CD14-positive monocyte (primary cell): ENCODE measurements at regions not wholly inside any gene's neighbourhood (a gene's known extent, or its start where the extent isn't known, plus 50 kb on each side); places are given as distances from the start of the nearest gene placed in this dataset.

Source experiments
- DNase-seq, 3 donors: peaks; one replicate each; pipeline ENCODE4 v3.0.0-alpha.2; 2011 to 2022
- H2AFZ ChIP-seq: 2 replicates; pipeline ENCODE4 v1.6.0; 2012; ENCODE audit warnings: mild to moderate bottlenecking, low read depth, low read length, inconsistent platforms; ENCODE audit not compliant: insufficient read depth, poor library complexity, severe bottlenecking
- H3K27ac ChIP-seq, 2 donors: 1 replicate in 1 of 2; 2 replicates in 1 of 2; pipeline ENCODE4 v1.5.1; 2012 to 2013; ENCODE audit warnings: low read length in 2 of 2, control low read depth in 1 of 2, inconsistent platforms in 1 of 2, low read depth in 1 of 2, mild to moderate bottlenecking in 1 of 2
- H3K27me3 ChIP-seq, 2 donors: one replicate each; pipeline versions ENCODE4 v1.6.0 to v1.6.1; 2011 to 2013; ENCODE audit warnings: low read length in 2 of 2; ENCODE audit not compliant: control insufficient read depth in 2 of 2, insufficient read depth in 2 of 2
- H3K36me3 ChIP-seq, 2 donors: replicated peaks in 1 of 2; 1 replicate in 1 of 2; 2 replicates in 1 of 2; pipeline versions ENCODE4 v1.5.1 to v1.6.1; 2012 to 2013; ENCODE audit warnings: low read length in 2 of 2, control low read depth in 1 of 2, inconsistent platforms in 1 of 2, mild to moderate bottlenecking in 1 of 2; ENCODE audit not compliant: insufficient read depth in 2 of 2, control insufficient read depth in 1 of 2
- H3K4me1 ChIP-seq, 2 donors: 1 replicate in 1 of 2; 2 replicates in 1 of 2; pipeline versions ENCODE4 v1.5.1 to v1.6.1; 2012 to 2013; ENCODE audit warnings: low read length in 2 of 2, control low read depth in 1 of 2, inconsistent platforms in 1 of 2, mild to moderate bottlenecking in 1 of 2, moderate library complexity in 1 of 2; ENCODE audit not compliant: insufficient read depth in 2 of 2, control insufficient read depth in 1 of 2
- H3K4me2 ChIP-seq: replicated peaks from 2 replicates; pipeline ENCODE3; 2012; ENCODE audit warnings: low read length, moderate library complexity, mild to moderate bottlenecking; ENCODE audit not compliant: poor library complexity, severe bottlenecking; ENCODE audit errors: extremely low read depth
- H3K4me3 ChIP-seq, 3 experiments: fragments of 200-600 bp in 1 of 3; sonication (generic) in 1 of 3; replicated peaks in 1 of 3; 1 replicate in 2 of 3; 2 replicates in 1 of 3; pipeline ENCODE4 v1.5.1; 2011 to 2013; ENCODE audit warnings: low read length in 3 of 3, mild to moderate bottlenecking in 3 of 3, control low read depth in 2 of 3, low read depth in 2 of 3, inconsistent platforms in 1 of 3, moderate library complexity in 1 of 3
- H3K79me2 ChIP-seq: 2 replicates; pipeline ENCODE4 v1.6.0; 2012; ENCODE audit warnings: mild to moderate bottlenecking, control low read depth, inconsistent platforms, low read length, moderate library complexity; ENCODE audit not compliant: insufficient read depth
- H3K9ac ChIP-seq: 2 replicates; pipeline ENCODE4 v1.6.0; 2017; ENCODE audit warnings: low read length, mild to moderate bottlenecking; ENCODE audit not compliant: insufficient read depth, poor library complexity, severe bottlenecking
- H3K9me3 ChIP-seq, 2 donors: replicated peaks in 1 of 2; 1 replicate in 1 of 2; 2 replicates in 1 of 2; pipeline versions ENCODE4 v1.5.1 to v1.6.1; 2012 to 2013; ENCODE audit warnings: low read length in 2 of 2, control low read depth in 1 of 2; ENCODE audit not compliant: control insufficient read depth in 1 of 2, insufficient read depth in 1 of 2
- H4K20me1 ChIP-seq: 2 replicates; pipeline ENCODE4 v1.6.0; 2012; ENCODE audit warnings: mild to moderate bottlenecking, low read length, control low read depth, moderate library complexity; ENCODE audit not compliant: insufficient read depth
- H3K27ac Mint-ChIP-seq, 7 donors: one replicate each; pipeline ENCODE4 v1.8.0; 2020; ENCODE audit warnings: mild to moderate bottlenecking in 7 of 7, mixed read lengths in 7 of 7, moderate library complexity in 6 of 7, inconsistent platforms in 2 of 7
- H3K27me3 Mint-ChIP-seq, 3 donors: one replicate each; pipeline ENCODE4 v1.8.0; 2021 to 2022; ENCODE audit warnings: low read depth in 3 of 3, mild to moderate bottlenecking in 3 of 3, mixed read lengths in 3 of 3, moderate library complexity in 3 of 3, inconsistent platforms in 1 of 3
- H3K36me3 Mint-ChIP-seq, 2 donors: one replicate each; pipeline ENCODE4 v1.8.0; 2020; ENCODE audit warnings: mixed read lengths in 2 of 2, inconsistent platforms in 1 of 2, mild to moderate bottlenecking in 1 of 2
- H3K4me1 Mint-ChIP-seq: one replicate; pipeline ENCODE4 v1.8.0; 2020; ENCODE audit warnings: mild to moderate bottlenecking, mixed read lengths
- H3K4me3 Mint-ChIP-seq, 2 donors: one replicate each; pipeline ENCODE4 v1.8.0; 2020; ENCODE audit warnings: mild to moderate bottlenecking in 2 of 2, mixed read lengths in 2 of 2, moderate library complexity in 1 of 2
- H3K9me3 Mint-ChIP-seq, 7 donors: one replicate each; pipeline ENCODE4 v1.8.0; 2020 to 2022; ENCODE audit warnings: mixed read lengths in 7 of 7, mild to moderate bottlenecking in 6 of 7, moderate library complexity in 6 of 7, inconsistent platforms in 2 of 7
- CTCF ChIP-seq: fragments of 200-600 bp; IDR thresholded peaks from one replicate; pipeline ENCODE4 v1.8.0; 2022; ENCODE audit warnings: antibody characterized with exemption, mild to moderate bottlenecking
- WGBS: methylation state at CpG from one replicate; pipeline ENCODE4 v1.1.5; 2013; ENCODE audit warnings: missing lambda C conversion rate; ENCODE audit not compliant: insufficient coverage; 5-methylcytosine and 5-hydroxymethylcytosine counted together
- intact Hi-C, 2 donors: fragments of 100-400 bp; cut with micrococcal nuclease; formaldehyde crosslinking; loops; one replicate each; pipeline versions ENCODE4 v1.15.0 to v1.15.1; 2023

- Mint-ChIP-seq H3K4me1 (no peaks in the 10 kb centered on the region), H3K27ac (no peak overlapping the region), H3K4me3 (no peak overlapping the region), H3K27me3 (peaks cover 0 to 2% (median 2%) of the 10 kb centered on the region in 3 donors), H3K9me3 (no peaks in the 10 kb centered on the region), H3K36me3 (no peaks in the 10 kb centered on the region)
- Histone ChIP-seq H3K9ac (no peak overlapping the region), H3K4me2 (no peak overlapping the region), H2AFZ (no peak overlapping the region), H3K36me3 (no peaks in the 10 kb centered on the region), H3K27me3 (no peaks in the 10 kb centered on the region), H3K4me1 (no peaks in the 10 kb centered on the region), H3K27ac (no peak overlapping the region), H3K9me3 (no peaks in the 10 kb centered on the region), H4K20me1 (no peaks in the 10 kb centered on the region), H3K79me2 (no peaks in the 10 kb centered on the region), H3K4me3 (no peak overlapping the region)
- intact Hi-C loops, result no loop called here
- DNase-seq, result no peak
- no peak for TF ChIP-seq CTCF
- WGBS, result 91% methylated on average over 5 of the region's 9 CpGs
Observed at GRCh38 chr2:236394571-236394970, 130.4 kb upstream of the ASB18 start.

- Mint-ChIP-seq H3K4me3 (no peak overlapping the region), H3K27me3 (peaks cover 0 to 3% (median 2%) of the 10 kb centered on the region in 3 donors), H3K4me1 (no peaks in the 10 kb centered on the region), H3K27ac (no peak overlapping the region), H3K36me3 (no peaks in the 10 kb centered on the region), H3K9me3 (no peaks in the 10 kb centered on the region)
- no peaks in the 10 kb centered on the region for H3K27me3 ChIP-seq
- no peaks in the 10 kb centered on the region for H4K20me1 ChIP-seq
- no peaks in the 10 kb centered on the region for H3K79me2 ChIP-seq
- no peak overlapping the region for H2AFZ ChIP-seq
- H3K4me1 ChIP-seq, result no peaks in the 10 kb centered on the region
- H3K9ac ChIP-seq, result no peak overlapping the region
- no peak for TF ChIP-seq CTCF
- WGBS, result 89% methylated on average over 3 of the region's 7 CpGs
- H3K27ac ChIP-seq, result no peak overlapping the region
- H3K4me3 ChIP-seq, result no peak overlapping the region
- intact Hi-C loops, result no loop called here
- no peaks in the 10 kb centered on the region for H3K9me3 ChIP-seq
- no peaks in the 10 kb centered on the region for H3K36me3 ChIP-seq
- DNase-seq, result no peak
- no peak overlapping the region for H3K4me2 ChIP-seq
Observed at GRCh38 chr2:236395067-236395466, 130.9 kb upstream of the ASB18 start.
